ENCODE measurements at regions not wholly inside any gene's neighbourhood (a gene's known extent, or its start where the extent isn't known, plus 50 kb on each side); places are given as distances from the start of the nearest gene placed in this dataset.

- Mint-ChIP-seq H3K27me3 (peaks cover 4% of the 10 kb centered on the region), H3K4me3 (no peak overlapping the region), H3K27ac (no peak overlapping the region), H3K9me3 (peaks cover 4% of the 10 kb centered on the region), H3K4me1 (ENCODE audit: low read depth) (no peaks in the 10 kb centered on the region), H3K36me3 (ENCODE audit: low read depth) (no peaks in the 10 kb centered on the region)
- ChIA-PET POLR2A (no interaction called here), CTCF (no interaction called here)
- no peak for DNase-seq
- intact Hi-C loops (cut with micrococcal nuclease): no loop called here
- no peak for TF ChIP-seq CTCF (IDR thresholded peaks at IDR 0.05)
- ATAC-seq: no peak
These were observed 200.1 kb downstream of the KCNJ2 start for GRCh38 chr17:70369391-70369790.

- no peaks in the 10 kb centered on the region for H3K36me3 Mint-ChIP-seq (ENCODE audit: low read depth)
- ChIA-PET POLR2A (no interaction called here), CTCF (no interaction called here)
- peaks cover 4% of the 10 kb centered on the region for H3K27me3 Mint-ChIP-seq
- no peak overlapping the region for H3K27ac Mint-ChIP-seq
- H3K9me3 Mint-ChIP-seq: peaks cover 4% of the 10 kb centered on the region
- no peak for TF ChIP-seq CTCF (IDR thresholded peaks at IDR 0.05)
- H3K4me3 Mint-ChIP-seq: no peak overlapping the region
- intact Hi-C loops (cut with micrococcal nuclease): no loop called here
- no peak for ATAC-seq
- no peaks in the 10 kb centered on the region for H3K4me1 Mint-ChIP-seq (ENCODE audit: low read depth)
- DNase-seq: no peak
These were observed 201.5 kb downstream of the KCNJ2 start for GRCh38 chr17:70370816-70371215.

- ATAC-seq: no peak
- Mint-ChIP-seq H3K27me3 (peaks cover 4% of the 10 kb centered on the region), H3K27ac (no peak overlapping the region), H3K9me3 (peaks cover 4% of the 10 kb centered on the region), H3K4me1 (ENCODE audit: low read depth) (no peaks in the 10 kb centered on the region), H3K36me3 (ENCODE audit: low read depth) (no peaks in the 10 kb centered on the region), H3K4me3 (no peak overlapping the region)
- TF ChIP-seq CTCF (IDR thresholded peaks at IDR 0.05): no peak
- ChIA-PET CTCF (no interaction called here), POLR2A (no interaction called here)
- DNase-seq: no peak
- intact Hi-C loops (cut with micrococcal nuclease): no loop called here
These were observed 204.0 kb downstream of the KCNJ2 start for GRCh38 chr17:70373369-70373768.

- no peak for TF ChIP-seq CTCF (IDR thresholded peaks at IDR 0.05)
- ChIA-PET POLR2A (no interaction called here), CTCF (no interaction called here)
- no peaks in the 10 kb centered on the region for H3K4me1 Mint-ChIP-seq (ENCODE audit: low read depth)
- H3K36me3 Mint-ChIP-seq (ENCODE audit: low read depth): no peaks in the 10 kb centered on the region
- ATAC-seq (no peak), DNase-seq (no peak)
- no peak overlapping the region for H3K27ac Mint-ChIP-seq
- peaks cover 3% of the 10 kb centered on the region for H3K9me3 Mint-ChIP-seq
- H3K4me3 Mint-ChIP-seq: no peak overlapping the region
- intact Hi-C loops (cut with micrococcal nuclease): no loop called here
- peaks cover 2% of the 10 kb centered on the region for H3K27me3 Mint-ChIP-seq
These were observed 205.2 kb downstream of the KCNJ2 start for GRCh38 chr17:70374496-70374895.

GRCh38 chr17:70375406-70375805, 206.1 kb downstream of the KCNJ2 start:
- H3K4me1 Mint-ChIP-seq (ENCODE audit: low read depth): no peaks in the 10 kb centered on the region

More at GRCh38 chr17:70375406-70375805, 206.1 kb downstream of the KCNJ2 start:
- Mint-ChIP-seq H3K27ac (no peak overlapping the region), H3K36me3 (ENCODE audit: low read depth) (no peaks in the 10 kb centered on the region), H3K4me3 (no peak overlapping the region), H3K27me3 (peaks cover 2% of the 10 kb centered on the region), H3K9me3 (peaks cover 3% of the 10 kb centered on the region)
- ChIA-PET CTCF (no interaction called here), POLR2A (no interaction called here)
- TF ChIP-seq CTCF (IDR thresholded peaks at IDR 0.05): no peak
- intact Hi-C loops (cut with micrococcal nuclease): no loop called here
- DNase-seq (no peak), ATAC-seq (no peak)

All from activated CD8-positive, alpha-beta T cell treated with anti-CD3 and anti-CD28 coated beads for 36 hours (primary cell).